HEK293T (cell line): ENCODE measurements at regions not wholly inside any gene's neighbourhood (a gene's known extent, or its start where the extent isn't known, plus 50 kb on each side); places are given as distances from the start of the nearest gene placed in this dataset.

Source experiments
- BHLHE40 ChIP-seq: fragments of 450-650 bp; IDR thresholded peaks from 2 replicates; pipeline ENCODE4 v1.6.1; 2016; ENCODE audit warnings: mild to moderate bottlenecking, moderate library complexity, borderline replicate concordance
- CTBP1 ChIP-seq: fragments of 450-650 bp; IDR thresholded peaks from 2 replicates; pipeline ENCODE4 v1.6.1; 2016; ENCODE audit warnings: borderline replicate concordance
- ELF4 ChIP-seq: fragments of 450-650 bp; IDR thresholded peaks from 2 replicates; pipeline ENCODE4 v1.6.1; 2017; ENCODE audit warnings: antibody characterized with exemption
- L3MBTL2 ChIP-seq: fragments of 450-650 bp; conservative IDR thresholded peaks from 2 replicates; pipeline ENCODE4 v1.6.1; 2016; ENCODE audit warnings: mild to moderate bottlenecking
- SP1 ChIP-seq: fragments of 450-650 bp; IDR thresholded peaks from 2 replicates; pipeline ENCODE4 v1.6.1; 2017
- TARDBP ChIP-seq: fragments of 450-650 bp; IDR thresholded peaks from 2 replicates; pipeline ENCODE4 v1.6.1; 2016
- ZNF384 ChIP-seq: fragments of 450-650 bp; IDR thresholded peaks from 2 replicates; pipeline ENCODE4 v1.6.1; 2016
- TF ChIP-seq, protein P1 (sequence below): fragments of 450-650 bp; IDR thresholded peaks from 2 replicates; pipeline ENCODE4 v1.6.1; 2016

- TF ChIP-seq, protein P1, sequence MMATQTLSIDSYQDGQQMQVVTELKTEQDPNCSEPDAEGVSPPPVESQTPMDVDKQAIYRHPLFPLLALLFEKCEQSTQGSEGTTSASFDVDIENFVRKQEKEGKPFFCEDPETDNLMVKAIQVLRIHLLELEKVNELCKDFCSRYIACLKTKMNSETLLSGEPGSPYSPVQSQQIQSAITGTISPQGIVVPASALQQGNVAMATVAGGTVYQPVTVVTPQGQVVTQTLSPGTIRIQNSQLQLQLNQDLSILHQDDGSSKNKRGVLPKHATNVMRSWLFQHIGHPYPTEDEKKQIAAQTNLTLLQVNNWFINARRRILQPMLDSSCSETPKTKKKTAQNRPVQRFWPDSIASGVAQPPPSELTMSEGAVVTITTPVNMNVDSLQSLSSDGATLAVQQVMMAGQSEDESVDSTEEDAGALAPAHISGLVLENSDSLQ = no peak
- TF ChIP-seq ZNF384 = no peak
- TF ChIP-seq L3MBTL2 = no peak
- TF ChIP-seq SP1 = no peak
- TF ChIP-seq TARDBP = no peak
- no peak for TF ChIP-seq CTBP1
- no peak for TF ChIP-seq ELF4
- TF ChIP-seq BHLHE40 = no peak
These were observed 96.6 kb upstream of the E2F7 start for GRCh38 chr12:77161944-77162343.
